ENCODE measurements at regions not wholly inside any gene's neighbourhood (a gene's known extent, or its start where the extent isn't known, plus 50 kb on each side); places are given as distances from the start of the nearest gene placed in this dataset.
A peak's percentile ranks its signal among the peaks of the same experiment; 100 is the strongest.

DNA sequence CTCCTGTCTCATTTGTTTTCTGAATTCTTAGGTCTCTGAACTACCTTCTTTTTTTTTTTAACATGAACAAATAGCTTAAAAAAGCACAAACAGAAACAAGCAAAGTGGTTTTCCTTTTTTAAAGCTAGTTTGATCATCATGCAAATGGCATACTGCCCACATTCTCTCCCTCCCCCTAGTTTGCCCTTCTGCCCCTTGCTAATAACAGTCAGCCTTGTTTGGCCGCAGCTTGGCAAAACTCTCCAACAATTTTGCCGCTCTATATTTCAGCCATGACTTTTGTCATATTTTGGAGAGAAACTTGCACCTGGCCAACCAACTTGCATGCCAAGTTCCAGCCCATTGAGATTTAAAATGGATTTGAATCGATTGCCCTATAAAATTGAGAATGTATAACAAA lies 666.0 kb upstream of the NR2F2 start:
- TF ChIP-seq JUND (IDR thresholded peaks at IDR 0.05; ENCODE audit: low read depth), result no peak
- no peak for DNase-seq (ENCODE audit: low read depth in 1 of 2, low spot score in 1 of 2)
- in situ Hi-C loops (cut with HindIII; ENCODE audit: low pct_unique_long_range_greater_than_20kb, low sequenced_read_pairs), result no loop called here

DNA sequence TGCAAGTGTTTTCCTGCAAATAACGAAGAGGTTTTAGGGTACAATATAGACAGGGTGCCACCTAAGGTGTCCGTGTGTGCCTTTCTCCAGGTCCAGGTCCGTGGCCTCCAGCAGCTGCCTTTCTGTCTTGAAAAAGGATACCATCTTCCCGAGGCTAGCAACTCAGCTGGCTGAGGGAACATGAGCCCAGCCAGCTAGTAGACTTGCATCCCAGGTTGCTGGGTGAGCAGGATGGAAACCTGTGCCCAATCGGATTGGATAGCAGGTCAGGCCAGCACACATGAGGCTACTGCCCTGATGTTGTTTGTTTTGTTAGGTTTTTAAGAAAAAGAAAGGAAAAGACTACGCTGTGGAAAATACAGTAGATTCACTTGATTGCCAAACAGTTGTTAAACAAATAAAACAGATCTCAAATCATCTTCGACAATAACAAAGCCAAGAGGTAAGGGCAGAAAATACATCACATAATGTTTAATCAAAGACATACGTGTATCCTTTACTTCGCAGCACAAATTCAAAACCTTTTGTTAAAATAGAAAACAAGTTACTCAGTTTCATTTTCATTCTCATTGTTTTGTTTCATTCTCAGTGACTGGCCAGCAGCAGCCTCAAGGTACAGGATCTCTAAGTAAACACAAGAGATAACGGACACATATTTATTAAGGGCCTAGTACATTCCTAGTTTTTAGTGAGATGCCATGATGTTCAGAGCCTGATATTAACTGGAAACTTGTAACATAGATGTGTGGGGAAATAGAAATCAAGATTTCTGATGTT lies 661.2 kb upstream of the NR2F2 start:
- in situ Hi-C loops (cut with HindIII; ENCODE audit: low pct_unique_long_range_greater_than_20kb, low sequenced_read_pairs), result no loop called here
- DNase-seq (ENCODE audit: low read depth in 1 of 2, low spot score in 1 of 2), result peak in 1 of 2 experiments; percentile 19
- no peak for TF ChIP-seq JUND (IDR thresholded peaks at IDR 0.05; ENCODE audit: low read depth)

GRCh38 chr15:95674031-95674430 lies 656.5 kb upstream of the NR2F2 start:
- peak in 1 of 2 experiments; percentile 12 for DNase-seq (ENCODE audit: low read depth in 1 of 2, low spot score in 1 of 2)
- in situ Hi-C loops (cut with HindIII; ENCODE audit: low pct_unique_long_range_greater_than_20kb, low sequenced_read_pairs), result no loop called here
- no peak for TF ChIP-seq JUND (IDR thresholded peaks at IDR 0.05; ENCODE audit: low read depth)

DNA sequence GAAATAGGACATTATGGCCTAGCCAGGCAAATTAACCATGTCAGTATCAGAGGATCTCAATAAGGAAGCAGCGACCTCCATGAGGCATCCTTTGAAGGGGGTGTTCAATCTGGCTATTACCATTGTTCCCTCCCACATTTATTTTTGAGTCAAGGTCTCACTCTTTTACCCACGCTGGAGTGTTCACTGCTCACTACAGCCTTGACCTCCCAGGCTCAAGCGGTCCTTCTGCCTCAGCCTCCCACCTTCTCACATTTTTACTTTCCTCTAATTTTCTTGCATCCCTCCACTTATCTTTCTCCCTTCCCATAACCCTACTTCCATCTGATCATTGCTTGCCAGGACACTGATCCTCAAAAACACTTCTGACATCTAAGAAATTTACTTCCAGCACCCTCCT lies 654.0 kb upstream of the NR2F2 start:
- no peak for DNase-seq (ENCODE audit: low read depth in 1 of 2, low spot score in 1 of 2)
- no peak for TF ChIP-seq JUND (IDR thresholded peaks at IDR 0.05; ENCODE audit: low read depth)
- in situ Hi-C loops (cut with HindIII; ENCODE audit: low pct_unique_long_range_greater_than_20kb, low sequenced_read_pairs), result no loop called here

GRCh38 chr15:95679847-95680582 lies 650.5 kb upstream of the NR2F2 start:
- DNase-seq (ENCODE audit: low read depth in 1 of 2, low spot score in 1 of 2), result no peak
- in situ Hi-C loops (cut with HindIII; ENCODE audit: low pct_unique_long_range_greater_than_20kb, low sequenced_read_pairs), result no loop called here
- TF ChIP-seq JUND (IDR thresholded peaks at IDR 0.05; ENCODE audit: low read depth), result no peak

DNA sequence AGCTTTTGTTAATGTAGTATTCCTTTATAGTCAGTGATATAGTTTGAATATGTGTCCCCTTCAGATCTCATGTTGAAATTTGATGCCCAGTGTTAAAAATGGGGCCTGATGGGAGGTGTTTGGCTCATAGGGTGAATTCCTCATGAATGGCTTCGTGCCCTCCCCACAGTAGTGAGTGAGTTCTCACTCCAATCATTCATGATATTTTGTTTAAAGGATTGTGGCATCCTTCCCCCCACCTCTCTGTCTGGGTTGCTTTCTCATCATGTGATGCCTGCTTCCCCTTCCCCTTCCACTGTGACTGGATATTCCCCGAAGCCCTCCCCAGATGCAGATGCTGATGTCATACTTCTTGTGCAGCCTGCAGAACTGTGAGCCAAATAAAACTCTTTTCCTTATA lies 649.8 kb upstream of the NR2F2 start:
- no peak for DNase-seq (ENCODE audit: low read depth in 1 of 2, low spot score in 1 of 2)
- in situ Hi-C loops (cut with HindIII; ENCODE audit: low pct_unique_long_range_greater_than_20kb, low sequenced_read_pairs), result no loop called here
- TF ChIP-seq JUND (IDR thresholded peaks at IDR 0.05; ENCODE audit: low read depth), result no peak

GRCh38 chr15:95681836-95682544 lies 648.5 kb upstream of the NR2F2 start:
- in situ Hi-C loops (cut with HindIII; ENCODE audit: low pct_unique_long_range_greater_than_20kb, low sequenced_read_pairs), result no loop called here
- TF ChIP-seq JUND (IDR thresholded peaks at IDR 0.05; ENCODE audit: low read depth), result no peak
- no peak for DNase-seq (ENCODE audit: low read depth in 1 of 2, low spot score in 1 of 2)

DNA sequence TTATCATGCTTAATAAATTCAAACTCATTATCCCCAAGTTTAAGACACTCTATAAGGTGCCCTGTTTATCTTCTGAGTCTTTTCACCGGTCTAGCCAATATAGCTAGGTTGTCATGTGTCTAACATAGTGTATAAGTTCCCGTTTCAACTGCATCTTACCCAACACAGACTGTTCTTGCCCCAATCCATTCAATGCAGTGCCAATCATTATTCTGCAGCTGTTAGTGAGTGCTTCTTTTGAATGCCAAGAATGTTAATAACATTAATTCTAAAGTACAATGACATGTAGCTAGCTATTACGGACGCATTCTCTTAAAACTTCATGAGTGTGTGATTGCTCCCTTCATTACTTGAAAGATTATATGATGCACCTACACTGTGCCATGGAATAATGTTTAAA lies 646.4 kb upstream of the NR2F2 start:
- no peak for DNase-seq (ENCODE audit: low read depth in 1 of 2, low spot score in 1 of 2)
- in situ Hi-C loops (cut with HindIII; ENCODE audit: low pct_unique_long_range_greater_than_20kb, low sequenced_read_pairs), result no loop called here
- no peak for TF ChIP-seq JUND (IDR thresholded peaks at IDR 0.05; ENCODE audit: low read depth)

DNA sequence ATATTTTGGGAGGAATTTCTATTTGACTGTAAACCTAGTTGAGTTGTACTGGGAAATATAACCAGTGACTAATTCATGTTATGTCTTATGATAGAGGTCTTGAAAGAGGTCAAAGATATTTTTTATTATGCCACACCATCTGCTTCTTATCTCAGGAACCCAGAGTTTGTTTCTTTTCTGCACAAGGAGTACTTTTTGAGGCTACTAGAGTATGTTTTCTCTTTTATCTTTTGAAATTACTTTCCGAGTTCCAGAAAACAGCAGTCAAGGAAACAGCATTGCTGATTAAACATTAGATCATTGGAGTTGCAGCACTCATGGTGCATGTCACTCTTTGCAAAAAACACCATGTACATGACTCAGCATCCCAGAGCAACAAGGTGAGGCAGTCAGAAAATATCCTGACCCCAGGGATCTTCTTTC lies 645.8 kb upstream of the NR2F2 start:
- in situ Hi-C loops (cut with HindIII; ENCODE audit: low pct_unique_long_range_greater_than_20kb, low sequenced_read_pairs), result no loop called here
- TF ChIP-seq JUND (IDR thresholded peaks at IDR 0.05; ENCODE audit: low read depth), result no peak
- DNase-seq (ENCODE audit: low read depth in 1 of 2, low spot score in 1 of 2), result no peak

GRCh38 chr15:95687061-95687460 lies 643.4 kb upstream of the NR2F2 start:
- no peak for DNase-seq (ENCODE audit: low read depth in 1 of 2, low spot score in 1 of 2)
- in situ Hi-C loops (cut with HindIII; ENCODE audit: low pct_unique_long_range_greater_than_20kb, low sequenced_read_pairs), result no loop called here
- no peak for TF ChIP-seq JUND (IDR thresholded peaks at IDR 0.05; ENCODE audit: low read depth)

DNA sequence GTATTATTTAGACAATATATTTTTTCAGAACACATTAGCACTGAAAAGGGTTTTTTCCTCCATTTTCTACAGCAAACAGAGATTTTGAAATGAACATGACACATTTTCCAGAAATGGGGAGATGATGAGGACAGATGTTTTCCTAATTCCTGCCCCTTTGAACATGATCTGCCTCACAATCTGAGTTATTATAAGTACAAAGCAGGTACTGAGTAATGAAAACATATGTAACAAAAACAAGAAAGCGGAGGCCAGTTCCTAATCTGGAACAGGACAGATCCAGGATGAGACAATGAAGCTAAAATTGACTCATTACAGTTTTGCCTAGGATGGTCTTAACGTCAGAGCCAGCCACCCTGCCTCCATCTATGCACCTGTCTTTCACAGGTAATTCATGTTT lies 642.8 kb upstream of the NR2F2 start:
- in situ Hi-C loops (cut with HindIII; ENCODE audit: low pct_unique_long_range_greater_than_20kb, low sequenced_read_pairs), result no loop called here
- no peak for DNase-seq (ENCODE audit: low read depth in 1 of 2, low spot score in 1 of 2)
- no peak for TF ChIP-seq JUND (IDR thresholded peaks at IDR 0.05; ENCODE audit: low read depth)

DNA sequence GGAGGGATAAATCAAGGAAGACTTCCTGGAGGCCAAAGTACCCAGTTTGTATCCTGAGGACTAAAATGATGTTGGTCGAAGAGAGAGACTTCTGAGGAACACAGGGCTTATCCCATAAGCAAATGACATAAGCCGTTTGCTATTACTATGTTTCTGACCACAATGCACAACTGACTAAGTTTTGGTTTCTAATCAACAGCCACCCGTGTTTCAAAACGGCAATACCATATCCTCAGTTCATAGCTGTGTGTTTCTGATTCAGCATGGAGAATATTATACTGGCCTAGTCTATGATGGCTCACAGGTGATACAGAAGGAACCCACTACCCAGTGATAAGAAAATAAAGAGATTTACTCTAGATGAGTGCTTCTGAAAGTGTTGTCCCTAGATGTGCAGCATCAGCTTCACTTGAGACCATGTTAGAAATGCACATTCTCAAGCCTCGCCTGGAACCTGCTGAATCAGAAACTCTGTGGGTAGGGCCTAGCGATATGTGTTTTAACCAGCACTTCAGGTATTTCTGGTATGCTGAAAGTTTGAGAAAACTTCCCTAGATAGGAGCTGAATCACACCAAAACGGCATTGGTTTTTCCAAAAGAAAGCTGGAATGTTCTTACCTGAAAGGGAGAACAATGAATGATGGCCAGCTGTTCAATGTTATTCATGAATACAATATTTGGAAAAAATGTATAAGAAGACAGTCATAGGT lies 639.7 kb upstream of the NR2F2 start:
- DNase-seq (ENCODE audit: low read depth in 1 of 2, low spot score in 1 of 2), result no peak
- in situ Hi-C loops (cut with HindIII; ENCODE audit: low pct_unique_long_range_greater_than_20kb, low sequenced_read_pairs), result no loop called here
- no peak for TF ChIP-seq JUND (IDR thresholded peaks at IDR 0.05; ENCODE audit: low read depth)

Data from T47D (cell line).